Endothelial cell of umbilical vein (primary cell): ENCODE measurements at regions not wholly inside any gene's neighbourhood (a gene's known extent, or its start where the extent isn't known, plus 50 kb on each side); places are given as distances from the start of the nearest gene placed in this dataset.

Experiments
- BruUV-seq: library from RNA; stranded (reverse); fragments of 400-500 nt; replicated peaks from 2 replicates; lab custom pipeline; 2021; lab: Mats Ljungman, UMichigan
- CTCF ChIA-PET: fragments of 300-600, 350-600 bp; sonication (Branson Sonifier 250); formaldehyde crosslinking; loops from one replicate; lab custom pipeline; 2021; ENCODE audit warnings: antibody characterized with exemption, inconsistent platforms; lab: Charles Lee
- POLR2A ChIA-PET: fragments of 300-600, 350-600 bp; sonication (Branson Sonifier 250); formaldehyde crosslinking; loops from one replicate; lab custom pipeline; 2021; ENCODE audit warnings: antibody characterized with exemption, inconsistent platforms; lab: Charles Lee
- DNase-seq: peaks from one replicate; pipeline ENCODE4 v3.0.0-alpha.2; 2011; ENCODE audit warnings: low read depth, low spot score
- FAIRE-seq: peaks from 2 replicates; lab custom pipeline; 2011; peaks lifted over from hg19 to GRCh38; lab: Jason Lieb, UNC
- H2AFZ ChIP-seq: 2 replicates; pipeline ENCODE4 v1.6.0; 2012; ENCODE audit warnings: low read depth, low read length, control low read depth, inconsistent platforms
- H3K27ac ChIP-seq: 2 replicates; pipeline ENCODE4 v1.5.1; 2011; ENCODE audit warnings: low read depth, mild to moderate bottlenecking, control low read depth, low read length, moderate library complexity; ENCODE audit not compliant: insufficient read depth
- H3K27me3 ChIP-seq, 2 experiments: 2 replicates each; pipeline versions ENCODE4 v1.6.0 to v1.6.1; 2011; ENCODE audit warnings: low read length in 2 of 2, mixed read lengths in 1 of 2; ENCODE audit not compliant: control insufficient read depth in 2 of 2, insufficient read depth in 2 of 2
- H3K36me3 ChIP-seq, 2 experiments: 2 replicates in 1 of 2; 3 replicates in 1 of 2; pipeline ENCODE4 v1.5.1; 2011; ENCODE audit warnings: low read length in 2 of 2, mild to moderate bottlenecking in 1 of 2, moderate library complexity in 1 of 2; ENCODE audit not compliant: control insufficient read depth in 2 of 2, insufficient read depth in 2 of 2; ENCODE audit errors: extremely low read depth in 1 of 2
- H3K4me1 ChIP-seq: 3 replicates; pipeline ENCODE4 v1.5.1; 2011; ENCODE audit warnings: mild to moderate bottlenecking, low read length; ENCODE audit not compliant: control insufficient read depth, insufficient read depth; ENCODE audit errors: extremely low read depth
- H3K4me2 ChIP-seq: 2 replicates; pipeline ENCODE4 v1.6.1; 2011; ENCODE audit warnings: low read length, control low read depth, mixed read lengths; ENCODE audit not compliant: insufficient read depth
- H3K4me3 ChIP-seq, 3 experiments: fragments of 200-600 bp in 1 of 3; sonication (generic), shearing (Covaris generic) in 1 of 3; replicated peaks in 1 of 3; 2 replicates each; pipeline ENCODE4 v1.5.1; 2011 to 2016; ENCODE audit warnings: control low read depth in 3 of 3, low read length in 3 of 3, mild to moderate bottlenecking in 2 of 3, inconsistent platforms in 1 of 3, low read depth in 1 of 3, moderate library complexity in 1 of 3; ENCODE audit not compliant: insufficient read depth in 1 of 3
- H3K79me2 ChIP-seq: 2 replicates; pipeline ENCODE4 v1.6.0; 2012; ENCODE audit warnings: low read length, inconsistent platforms; ENCODE audit not compliant: control insufficient read depth, insufficient read depth
- H3K9ac ChIP-seq: replicated peaks from 2 replicates; pipeline ENCODE3; 2011; ENCODE audit warnings: low read length, control low read depth; ENCODE audit not compliant: insufficient read depth; ENCODE audit errors: extremely low read depth
- H3K9me1 ChIP-seq: replicated peaks from 3 replicates; pipeline ENCODE4 v1.6.0; 2011; ENCODE audit warnings: mild to moderate bottlenecking, low read length; ENCODE audit not compliant: control insufficient read depth, insufficient read depth; ENCODE audit errors: extremely low read depth
- H3K9me3 ChIP-seq: replicated peaks from 2 replicates; pipeline ENCODE4 v1.5.1; 2012; ENCODE audit warnings: low read length, inconsistent platforms; ENCODE audit not compliant: control insufficient read depth, insufficient read depth
- H4K20me1 ChIP-seq: replicated peaks from 2 replicates; pipeline ENCODE3; 2011; ENCODE audit warnings: mild to moderate bottlenecking, low read length; ENCODE audit not compliant: control insufficient read depth, insufficient read depth; ENCODE audit errors: extremely low read depth
- CTCF ChIP-seq, 2 donors: IDR thresholded peaks; 1 replicate in 1 of 2; 2 replicates in 1 of 2; pipeline ENCODE4 v1.5.1; 2011; ENCODE audit warnings: low read length in 2 of 2, mild to moderate bottlenecking in 2 of 2, moderate library complexity in 2 of 2, control low read depth in 1 of 2, inconsistent platforms in 1 of 2, low read depth in 1 of 2; ENCODE audit not compliant: insufficient read depth in 1 of 2; ENCODE audit errors: extremely low read depth in 1 of 2
- EZH2 ChIP-seq: IDR thresholded peaks from 2 replicates; pipeline ENCODE4 v1.6.1; 2012; ENCODE audit warnings: borderline replicate concordance, low read depth, mild to moderate bottlenecking, moderate library complexity, low read length, inconsistent platforms; ENCODE audit not compliant: severe bottlenecking
- FOS ChIP-seq: IDR thresholded peaks from 2 replicates; pipeline ENCODE4 v1.6.1; 2011; ENCODE audit warnings: mild to moderate bottlenecking, low read length, moderate library complexity, borderline replicate concordance; ENCODE audit not compliant: insufficient read depth
- GATA2 ChIP-seq: IDR thresholded peaks from 2 replicates; pipeline ENCODE4 v1.7.0; 2011; ENCODE audit warnings: low read depth, mild to moderate bottlenecking, moderate library complexity, mixed read lengths, low read length; ENCODE audit not compliant: insufficient read length, insufficient read depth
- JUN ChIP-seq: IDR thresholded peaks from 2 replicates; pipeline ENCODE4 v1.6.1; 2011; ENCODE audit warnings: borderline replicate concordance, low read depth; ENCODE audit not compliant: insufficient read length, insufficient read depth
- MYC ChIP-seq: IDR thresholded peaks from one replicate; pipeline ENCODE4 v1.6.1; 2011; ENCODE audit warnings: mild to moderate bottlenecking, low read depth, low read length
- POLR2A ChIP-seq: IDR thresholded peaks from 2 replicates; pipeline ENCODE4 v1.6.1; 2012; ENCODE audit warnings: low read depth, mild to moderate bottlenecking, control low read depth, low read length
- POLR2AphosphoS5 ChIP-seq: IDR thresholded peaks from 2 replicates; pipeline ENCODE4 v1.6.1; 2012; ENCODE audit warnings: low read depth, mild to moderate bottlenecking, control low read depth, low read length, moderate library complexity; ENCODE audit not compliant: insufficient read depth
- dilution Hi-C: fragments of 300-500 bp; cut with MboI; formaldehyde crosslinking; loops from one replicate; pipeline ENCODE4 v1.15.0; 2019; ENCODE audit warnings: low sequenced_read_pairs; ENCODE audit not compliant: extremely low pct_ligation_motif_present
- intact Hi-C: fragments of 100-400 bp; cut with micrococcal nuclease; formaldehyde crosslinking; loops from one replicate; pipeline ENCODE4 v1.10.0; 2022

- Histone ChIP-seq H3K9ac (no peak overlapping the region), H3K9me1 (no peaks in the 10 kb centered on the region), H3K4me3 (no peak overlapping the region), H3K4me2 (no peak overlapping the region), H3K9me3 (no peaks in the 10 kb centered on the region), H3K27ac (no peak overlapping the region), H3K79me2 (no peaks in the 10 kb centered on the region), H2AFZ (no peak overlapping the region), H3K27me3 (no peaks in the 10 kb centered on the region), H4K20me1 (no peaks in the 10 kb centered on the region), H3K36me3 (no peaks in the 10 kb centered on the region), H3K4me1 (no peaks in the 10 kb centered on the region)
- FAIRE-seq (no peak), DNase-seq (no peak)
- no TSS peak for BruUV-seq
- dilution Hi-C loops (no loop called here), intact Hi-C loops (no loop called here)
- ChIA-PET CTCF (no interaction called here), POLR2A (no interaction called here)
- TF ChIP-seq POLR2AphosphoS5: no peak
- TF ChIP-seq POLR2A: no peak
- no peak for TF ChIP-seq CTCF (IDR thresholded peaks at IDR 0.05; ENCODE audit: extremely low read depth in 1 of 2, insufficient read depth in 1 of 2, low read depth in 1 of 2, low read length in 2 of 2)
- TF ChIP-seq JUN: no peak
- no peak for TF ChIP-seq MYC
- TF ChIP-seq GATA2: no peak
- TF ChIP-seq EZH2: no peak
- no peak for TF ChIP-seq FOS
Measured at GRCh38 chrX:96383428-96383827, 301.2 kb upstream of the DIAPH2 start.
